HG02610 (cell line): ENCODE measurements at regions not wholly inside any gene's neighbourhood (a gene's known extent, or its start where the extent isn't known, plus 50 kb on each side); places are given as distances from the start of the nearest gene placed in this dataset.
"Not testable (repeated sequence)": the region's sequence is repeated elsewhere in the genome, so short reads cannot be mapped to it uniquely, and the experiment has no call there.

Experiments used
- ATAC-seq: cut with Tn5 transposase; IDR thresholded peaks from one replicate; pipeline ENCODE4 v1.9.1; 2021; ENCODE audit warnings: mild to moderate bottlenecking, moderate library complexity; ENCODE audit not compliant: unreplicated experiment

- no peak for ATAC-seq
Observed at GRCh38 chr17:70369391-70369790, 200.1 kb downstream of the KCNJ2 start.

DNA sequence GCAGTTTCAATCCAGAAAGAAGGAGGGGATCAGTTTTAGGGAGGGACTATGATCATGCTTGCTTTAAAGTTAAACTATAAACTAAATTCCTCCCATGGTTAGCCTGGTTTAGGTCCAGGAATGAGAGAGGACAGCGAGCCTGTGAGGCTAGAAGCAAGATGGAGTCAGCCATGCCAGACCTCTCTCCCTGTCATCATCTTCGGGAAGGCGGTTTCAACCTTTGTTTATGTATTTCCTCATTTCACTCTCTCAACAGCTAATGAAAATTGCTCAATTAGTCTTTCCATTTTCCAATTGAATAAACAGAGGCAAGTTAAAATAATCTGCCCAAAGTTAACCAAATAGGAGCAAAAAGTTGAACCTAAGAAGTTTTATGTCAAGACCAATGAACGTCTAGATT, 201.5 kb downstream of the KCNJ2 start:
- no peak for ATAC-seq

GRCh38 chr17:70373369-70373768, 204.0 kb downstream of the KCNJ2 start:
- no peak for ATAC-seq

GRCh38 chr17:70374496-70374895, 205.2 kb downstream of the KCNJ2 start:
- ATAC-seq: no peak

DNA sequence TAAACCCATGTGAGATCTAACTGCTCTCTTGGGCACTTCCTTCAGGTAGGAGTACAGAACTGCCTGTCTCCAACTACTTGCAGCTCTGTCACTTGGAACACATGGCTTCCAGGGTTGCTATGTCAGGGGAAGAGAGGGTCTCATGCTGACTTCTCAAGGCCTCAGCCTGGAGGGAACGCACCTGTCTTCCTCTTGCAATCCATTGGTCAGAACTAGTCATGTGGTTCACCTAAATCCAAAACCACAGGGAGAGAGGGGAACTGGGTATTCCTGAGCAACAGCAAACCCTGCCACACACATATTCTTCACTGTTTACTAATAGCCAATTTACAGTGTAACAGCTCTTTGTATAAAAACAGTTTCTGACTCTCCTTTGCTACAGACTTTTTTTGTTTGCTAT, 206.1 kb downstream of the KCNJ2 start:
- ATAC-seq: no peak

- ATAC-seq: no peak
Observed at GRCh38 chr17:70375813-70376770, 206.8 kb downstream of the KCNJ2 start.

DNA sequence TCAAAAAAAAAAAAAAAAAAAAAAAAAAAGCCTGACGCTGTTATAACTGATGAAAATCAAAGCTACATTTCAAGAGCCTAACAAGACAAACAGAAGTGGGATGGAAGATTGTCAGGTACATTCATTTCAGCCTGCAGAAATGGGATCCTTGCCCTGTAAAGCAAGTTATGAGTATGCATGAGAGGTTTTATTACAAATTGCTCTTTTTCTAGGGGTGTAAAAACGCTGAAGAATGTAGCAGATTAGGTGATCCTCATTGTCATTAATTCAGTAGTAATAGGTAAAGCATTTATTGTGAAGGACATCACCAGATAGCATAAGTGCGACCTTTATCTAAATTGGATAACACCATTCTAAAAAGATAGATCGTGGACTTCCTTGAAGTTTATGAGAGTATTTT, 208.3 kb downstream of the KCNJ2 start:
- ATAC-seq: no peak

DNA sequence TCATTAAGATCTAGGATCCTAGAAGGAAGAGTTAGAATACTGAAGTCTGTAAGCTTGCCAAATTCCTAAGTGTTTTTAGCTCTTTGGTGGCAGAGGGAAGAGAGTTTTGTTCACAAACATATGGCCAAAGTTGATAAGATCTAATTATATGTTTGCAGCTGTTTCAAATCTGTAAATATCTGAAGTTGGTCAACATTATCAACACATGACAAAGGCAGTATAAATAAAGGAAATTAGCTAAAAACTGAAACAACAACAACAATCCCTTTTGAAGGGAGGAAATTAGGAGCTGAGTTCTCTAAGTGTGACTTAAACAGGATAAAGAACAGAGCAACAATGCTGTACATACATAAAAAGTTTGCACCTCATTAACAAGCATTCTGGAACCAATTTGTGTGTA, 208.7 kb downstream of the KCNJ2 start:
- no peak for ATAC-seq

DNA sequence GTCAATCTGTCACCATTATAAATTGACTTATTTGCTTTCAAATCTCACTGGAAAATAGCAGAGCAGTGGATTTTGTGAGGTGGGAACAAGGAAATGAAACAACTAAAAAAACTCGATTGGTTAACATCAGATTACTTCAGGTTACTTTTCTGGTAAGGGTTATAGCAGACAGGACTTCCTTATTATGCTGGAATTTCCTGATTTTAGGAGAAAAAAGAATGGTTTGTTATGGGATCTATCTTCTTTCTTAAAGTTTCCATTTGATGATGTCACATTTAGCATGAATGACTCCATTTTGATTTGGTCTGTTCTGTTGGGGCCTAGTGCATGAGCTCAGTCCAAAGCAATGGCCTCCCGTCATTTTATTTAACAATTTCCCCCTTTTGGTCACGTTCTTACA, 210.6 kb downstream of the KCNJ2 start:
- ATAC-seq: no peak

GRCh38 chr17:70381916-70382315, 212.6 kb downstream of the KCNJ2 start:
- not testable (repeated sequence) for ATAC-seq

GRCh38 chr17:70388326-70388725, 219.0 kb downstream of the KCNJ2 start:
- ATAC-seq: no peak

- not testable (repeated sequence) for ATAC-seq
Observed at GRCh38 chr17:70389232-70389757, 220.0 kb downstream of the KCNJ2 start.

- ATAC-seq: no peak
Observed at GRCh38 chr17:70390049-70390448, 220.7 kb downstream of the KCNJ2 start.

GRCh38 chr17:70394473-70395232, 225.3 kb downstream of the KCNJ2 start:
- ATAC-seq: no peak

DNA sequence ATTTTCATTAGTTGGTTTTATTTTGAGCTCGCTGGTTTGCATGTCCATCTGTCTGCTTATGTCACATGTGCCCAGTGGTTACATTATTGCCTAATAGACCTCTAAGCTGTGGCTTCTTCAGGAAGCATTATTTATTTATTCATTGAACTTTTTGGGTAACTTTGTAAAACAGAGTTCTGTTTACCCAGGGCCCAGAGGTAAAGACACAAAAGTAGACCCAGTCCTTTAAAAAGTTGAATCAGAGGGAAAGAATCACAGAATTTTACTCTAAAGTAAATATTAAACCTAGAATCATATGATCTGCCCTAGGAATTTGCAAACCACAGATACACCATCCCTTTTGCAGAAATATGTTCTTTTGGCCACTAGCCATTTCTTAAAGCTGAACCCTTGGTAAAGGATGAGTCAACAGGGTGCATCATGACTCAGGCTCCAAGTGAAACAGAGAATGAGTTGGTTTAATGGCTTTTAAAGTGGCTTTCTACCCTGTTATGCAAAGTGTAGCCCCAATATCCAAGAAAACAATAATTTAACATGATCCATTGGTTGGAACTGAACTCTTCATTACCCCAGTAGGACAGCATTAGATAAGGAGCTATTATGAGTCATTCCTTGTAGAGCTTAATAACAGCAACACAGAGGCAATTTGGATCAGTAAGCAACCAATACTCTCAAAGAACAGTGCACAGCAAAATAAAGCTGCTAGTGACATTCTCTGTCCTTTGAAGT, 236.3 kb downstream of the KCNJ2 start:
- ATAC-seq: peak; percentile 87

DNA sequence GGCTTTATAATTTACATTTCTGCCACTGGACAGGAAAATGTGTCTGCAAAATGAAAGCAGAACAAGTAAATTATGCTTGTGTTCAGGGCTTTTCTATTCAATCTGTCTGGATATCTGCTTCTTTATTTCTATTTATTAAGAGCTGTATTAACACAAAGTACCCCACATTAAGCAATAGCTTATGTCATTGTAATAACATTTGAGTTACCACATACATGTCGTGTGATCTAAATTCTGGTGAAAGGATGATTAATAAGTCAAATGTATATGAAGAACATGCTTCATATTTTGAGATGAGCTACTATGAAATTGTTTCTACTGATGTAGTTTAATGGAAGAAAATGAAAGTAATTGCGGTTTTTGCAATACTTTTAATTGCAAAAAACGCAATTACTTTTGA, 238.2 kb downstream of the KCNJ2 start:
- no peak for ATAC-seq

DNA sequence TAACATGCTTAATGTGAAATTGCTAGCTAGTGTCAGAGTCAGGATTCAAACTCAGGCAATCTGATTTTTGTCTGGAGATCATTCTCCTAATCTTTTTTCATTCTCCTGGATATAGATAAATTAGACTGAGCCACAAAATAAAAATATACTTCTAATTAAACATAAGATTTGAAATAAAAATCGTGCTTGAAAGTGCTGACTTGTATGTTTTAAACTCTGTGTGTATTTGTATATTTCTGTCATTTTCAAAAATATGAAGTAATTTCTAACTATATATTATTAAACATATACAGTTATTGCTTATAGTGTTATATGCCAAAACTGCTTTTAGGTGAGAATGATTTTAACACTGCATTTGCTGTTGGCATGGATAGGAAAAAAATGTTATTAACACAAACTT, 239.4 kb downstream of the KCNJ2 start:
- ATAC-seq: no peak

- ATAC-seq: no peak
Observed at GRCh38 chr17:70414300-70414699, 245.0 kb downstream of the KCNJ2 start.

- ATAC-seq: no peak
Observed at GRCh38 chr17:70420861-70421445, 251.6 kb downstream of the KCNJ2 start.

- no peak for ATAC-seq
Observed at GRCh38 chr17:70422862-70423261, 253.5 kb downstream of the KCNJ2 start.

GRCh38 chr17:70423562-70423961, 254.2 kb downstream of the KCNJ2 start:
- no peak for ATAC-seq
